MM.1S (cell line): ENCODE measurements at regions not wholly inside any gene's neighbourhood (a gene's known extent, or its start where the extent isn't known, plus 50 kb on each side); places are given as distances from the start of the nearest gene placed in this dataset.

Experiments
- DNase-seq: peaks from one replicate; pipeline ENCODE4 v3.0.0-alpha.2; 2015
- H2AFZ ChIP-seq: fragments of 300-600 bp; sonication (generic); 2 replicates; pipeline ENCODE4 v1.6.0; 2016; ENCODE audit warnings: antibody characterized with exemption, low read length
- H3F3A ChIP-seq: fragments of 300-600 bp; sonication (generic); 2 replicates; pipeline ENCODE4 v1.6.1; 2016; ENCODE audit warnings: mild to moderate bottlenecking, antibody characterized with exemption, low read length, moderate library complexity, mixed read lengths; ENCODE audit not compliant: insufficient read depth
- H3K27ac ChIP-seq: fragments of 300-600 bp; sonication (generic); 2 replicates; pipeline ENCODE4 v1.5.1; 2016; ENCODE audit warnings: mild to moderate bottlenecking, low read length
- H3K27me3 ChIP-seq: fragments of 300-600 bp; sonication (generic); replicated peaks from 2 replicates; pipeline ENCODE4 v1.6.0; 2016; ENCODE audit warnings: low read length; ENCODE audit not compliant: insufficient read depth
- H3K36me3 ChIP-seq: fragments of 300-600 bp; sonication (generic); replicated peaks from 2 replicates; pipeline ENCODE4 v1.6.1; 2016; ENCODE audit warnings: mild to moderate bottlenecking, low read length, mixed read lengths; ENCODE audit not compliant: insufficient read depth
- H3K4me1 ChIP-seq: fragments of 300-600 bp; sonication (generic); 2 replicates; pipeline ENCODE4 v1.6.1; 2016; ENCODE audit warnings: low read length, mixed read lengths
- H3K4me2 ChIP-seq: fragments of 300-600 bp; sonication (generic); 2 replicates; pipeline ENCODE4 v1.6.0; 2016; ENCODE audit warnings: low read depth, low read length
- H3K4me3 ChIP-seq: fragments of 300-600 bp; sonication (generic); 2 replicates; pipeline ENCODE4 v1.5.1; 2016; ENCODE audit warnings: low read length, mixed read lengths
- H3K79me2 ChIP-seq: fragments of 300-600 bp; sonication (generic); 2 replicates; pipeline ENCODE4 v1.6.1; 2016; ENCODE audit warnings: mixed run types, low read length, mixed read lengths
- H3K9ac ChIP-seq: fragments of 300-600 bp; sonication (generic); 2 replicates; pipeline ENCODE4 v1.6.1; 2016; ENCODE audit warnings: low read length, mixed read lengths
- H3K9me2 ChIP-seq: fragments of 300-600 bp; sonication (generic); replicated peaks from 2 replicates; pipeline ENCODE4 v1.6.1; 2016; ENCODE audit warnings: mild to moderate bottlenecking, low read length, mixed read lengths; ENCODE audit not compliant: insufficient read depth
- H3K9me3 ChIP-seq: fragments of 300-600 bp; sonication (generic); replicated peaks from 2 replicates; pipeline ENCODE4 v1.6.1; 2016; ENCODE audit warnings: mild to moderate bottlenecking, low read length, mixed read lengths; ENCODE audit not compliant: insufficient read depth
- H4K20me1 ChIP-seq: fragments of 300-600 bp; sonication (generic); 2 replicates; pipeline ENCODE4 v1.6.1; 2016; ENCODE audit warnings: mild to moderate bottlenecking, low read length, moderate library complexity, mixed read lengths; ENCODE audit not compliant: insufficient read depth
- EZH2 ChIP-seq: fragments of 300-600 bp; sonication (generic); optimal IDR thresholded peaks from 2 replicates; pipeline ENCODE3; 2017; ENCODE audit warnings: low read depth, mild to moderate bottlenecking, antibody characterized with exemption, low read length, mixed read lengths
- EZH2phosphoT487 ChIP-seq: fragments of 300-600 bp; sonication (generic); IDR thresholded peaks from 2 replicates; pipeline ENCODE4 v1.6.1; 2018; ENCODE audit warnings: antibody characterized with exemption, low read length
- TF ChIP-seq, protein P1 (sequence below): fragments of 300-600 bp; sonication (generic); IDR thresholded peaks from 2 replicates; pipeline ENCODE4 v1.5.1; 2016; ENCODE audit warnings: antibody characterized with exemption, low read length, mixed read lengths

DNA sequence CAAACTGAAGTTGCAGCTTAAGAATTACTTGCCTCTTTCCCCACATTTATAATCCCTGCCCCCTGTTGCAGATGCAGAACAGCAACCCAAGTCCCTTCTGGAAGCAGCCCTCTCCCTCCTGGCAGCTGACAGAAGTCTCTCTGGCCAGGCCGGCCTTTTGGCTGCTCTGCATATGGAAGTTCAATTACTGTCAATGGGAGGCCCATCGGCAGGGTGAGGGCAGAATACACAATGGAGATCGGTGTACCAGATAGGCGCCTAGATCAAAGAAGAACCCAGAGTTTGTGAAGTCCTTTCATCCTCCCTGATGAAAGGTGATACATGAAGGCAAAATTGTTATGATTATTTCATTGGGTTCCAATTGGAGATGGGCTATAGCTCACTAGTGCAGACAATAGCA is 327.9 kb upstream of the CTNNB1 start:
- DNase-seq: no peak
- H3F3A ChIP-seq: no peaks in the 10 kb centered on the region

DNA sequence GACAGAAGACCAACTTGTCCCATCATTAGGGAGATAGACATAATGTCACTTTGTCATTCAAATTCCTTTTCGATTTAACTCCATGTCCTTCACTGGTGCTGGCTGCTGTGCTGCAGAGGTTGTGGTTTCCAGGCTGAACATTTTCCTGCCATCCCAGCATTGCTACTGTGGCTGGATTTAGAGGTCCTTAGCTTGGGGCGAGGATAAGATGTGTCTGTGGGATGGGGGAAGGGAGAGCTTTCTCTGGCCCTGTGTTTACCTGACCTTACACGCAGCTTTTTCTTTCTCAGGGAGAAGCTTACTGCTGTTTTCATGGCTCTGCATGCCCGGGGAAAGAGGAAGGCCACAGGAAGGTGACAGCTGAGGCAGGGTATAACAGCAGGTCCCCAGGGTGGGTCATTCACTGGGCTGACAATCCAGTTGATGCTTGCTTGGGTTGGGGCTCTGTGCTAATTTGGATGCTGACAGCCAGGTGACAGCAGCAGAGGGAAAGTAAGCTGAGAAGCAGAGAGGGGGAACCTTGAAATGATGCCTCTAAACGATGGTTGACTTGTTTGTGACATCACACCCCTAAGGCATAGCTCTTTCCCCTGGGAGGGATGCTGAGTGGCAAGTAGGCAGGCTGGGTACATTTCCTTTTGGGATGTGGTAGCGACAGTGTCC is 326.9 kb upstream of the CTNNB1 start:
- no peaks in the 10 kb centered on the region for H3K9me3 ChIP-seq
- H3K79me2 ChIP-seq: no peaks in the 10 kb centered on the region
- H3K9ac ChIP-seq: no peak overlapping the region
- no peak overlapping the region for H3K4me2 ChIP-seq
- no peaks in the 10 kb centered on the region for H3K36me3 ChIP-seq
- H2AFZ ChIP-seq: no peak overlapping the region
- no peak overlapping the region for H3K4me3 ChIP-seq
- H3F3A ChIP-seq: no peaks in the 10 kb centered on the region
- no peaks in the 10 kb centered on the region for H3K9me2 ChIP-seq
- no peaks in the 10 kb centered on the region for H4K20me1 ChIP-seq
- no peak for DNase-seq
- H3K27me3 ChIP-seq: no peaks in the 10 kb centered on the region
- no peak for TF ChIP-seq EZH2phosphoT487
- TF ChIP-seq, protein P1, sequence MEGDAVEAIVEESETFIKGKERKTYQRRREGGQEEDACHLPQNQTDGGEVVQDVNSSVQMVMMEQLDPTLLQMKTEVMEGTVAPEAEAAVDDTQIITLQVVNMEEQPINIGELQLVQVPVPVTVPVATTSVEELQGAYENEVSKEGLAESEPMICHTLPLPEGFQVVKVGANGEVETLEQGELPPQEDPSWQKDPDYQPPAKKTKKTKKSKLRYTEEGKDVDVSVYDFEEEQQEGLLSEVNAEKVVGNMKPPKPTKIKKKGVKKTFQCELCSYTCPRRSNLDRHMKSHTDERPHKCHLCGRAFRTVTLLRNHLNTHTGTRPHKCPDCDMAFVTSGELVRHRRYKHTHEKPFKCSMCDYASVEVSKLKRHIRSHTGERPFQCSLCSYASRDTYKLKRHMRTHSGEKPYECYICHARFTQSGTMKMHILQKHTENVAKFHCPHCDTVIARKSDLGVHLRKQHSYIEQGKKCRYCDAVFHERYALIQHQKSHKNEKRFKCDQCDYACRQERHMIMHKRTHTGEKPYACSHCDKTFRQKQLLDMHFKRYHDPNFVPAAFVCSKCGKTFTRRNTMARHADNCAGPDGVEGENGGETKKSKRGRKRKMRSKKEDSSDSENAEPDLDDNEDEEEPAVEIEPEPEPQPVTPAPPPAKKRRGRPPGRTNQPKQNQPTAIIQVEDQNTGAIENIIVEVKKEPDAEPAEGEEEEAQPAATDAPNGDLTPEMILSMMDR: no peak
- no peak for TF ChIP-seq EZH2
- no peaks in the 10 kb centered on the region for H3K4me1 ChIP-seq
- H3K27ac ChIP-seq: no peak overlapping the region

More for the DNA sequence above, 327.9 kb upstream of the CTNNB1 start:
- Histone ChIP-seq H2AFZ (no peak overlapping the region), H3K4me3 (no peak overlapping the region), H3K36me3 (no peaks in the 10 kb centered on the region), H3K4me1 (no peaks in the 10 kb centered on the region), H3K9ac (no peak overlapping the region), H3K79me2 (no peaks in the 10 kb centered on the region), H4K20me1 (no peaks in the 10 kb centered on the region), H3K27ac (no peak overlapping the region), H3K27me3 (no peaks in the 10 kb centered on the region), H3K9me3 (no peaks in the 10 kb centered on the region), H3K4me2 (no peak overlapping the region), H3K9me2 (no peaks in the 10 kb centered on the region)
- TF ChIP-seq, protein P1: no peak

DNA sequence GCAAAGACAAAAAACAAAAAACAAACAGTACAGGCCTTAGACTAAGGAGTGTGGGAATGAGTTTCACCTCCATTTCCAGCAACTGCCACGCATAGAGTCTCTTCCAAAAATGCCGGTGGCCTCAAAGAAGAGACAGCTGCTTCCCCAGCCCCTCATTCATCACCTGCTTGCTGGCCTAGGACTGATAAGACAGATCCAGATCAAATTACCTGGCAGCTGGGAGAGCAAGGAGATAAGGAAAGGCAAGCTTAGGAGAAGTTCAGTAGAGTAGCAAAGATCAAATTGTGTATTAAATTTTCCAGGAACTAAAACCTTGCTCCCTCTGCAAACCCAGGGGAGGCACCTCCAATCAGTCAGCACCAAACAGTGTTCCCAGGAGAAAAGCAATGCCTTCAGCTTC is 325.8 kb upstream of the CTNNB1 start:
- Histone ChIP-seq H3K27ac (no peak overlapping the region), H3K9me2 (no peaks in the 10 kb centered on the region), H2AFZ (no peak overlapping the region), H4K20me1 (no peaks in the 10 kb centered on the region), H3F3A (no peaks in the 10 kb centered on the region), H3K36me3 (no peaks in the 10 kb centered on the region), H3K4me1 (no peaks in the 10 kb centered on the region), H3K79me2 (no peaks in the 10 kb centered on the region), H3K4me3 (no peak overlapping the region), H3K9me3 (no peaks in the 10 kb centered on the region), H3K27me3 (no peaks in the 10 kb centered on the region), H3K9ac (no peak overlapping the region), H3K4me2 (no peak overlapping the region)
- TF ChIP-seq EZH2phosphoT487: no peak
- TF ChIP-seq, protein P1: no peak
- TF ChIP-seq EZH2: no peak
- no peak for DNase-seq
